PC-3 (cell line): ENCODE measurements at regions not wholly inside any gene's neighbourhood (a gene's known extent, or its start where the extent isn't known, plus 50 kb on each side); places are given as distances from the start of the nearest gene placed in this dataset.

Experiments used
- ATAC-seq: fragments of 200-7000 bp; cut with Tn5 transposase; 2 replicates; pipeline ENCODE4 v1.9.1; 2020; ENCODE audit warnings: mild to moderate bottlenecking, moderate library complexity
- BruUV-seq: library from RNA; stranded (reverse); fragments of 400-500 nt; replicated peaks from 2 replicates; lab custom pipeline; 2021; lab: Mats Ljungman, UMichigan
- CTCF ChIA-PET: fragments of 300-600 bp; sonication (Branson Sonifier 250); formaldehyde crosslinking; loops from one replicate; lab custom pipeline; 2022; ENCODE audit warnings: antibody characterized with exemption; lab: Charles Lee
- POLR2A ChIA-PET: fragments of 300-600 bp; sonication (Branson Sonifier 250); formaldehyde crosslinking; loops from one replicate; lab custom pipeline; 2022; ENCODE audit warnings: antibody characterized with exemption; ENCODE audit not compliant: unreplicated experiment; lab: Charles Lee
- DNase-seq: peaks from one replicate; pipeline ENCODE4 v3.0.0-alpha.2; 2015
- H2AFZ ChIP-seq: fragments of 300-600 bp; sonication (generic); 2 replicates; pipeline ENCODE4 v1.6.0; 2016; ENCODE audit warnings: antibody characterized with exemption, low read length
- H3F3A ChIP-seq: fragments of 300-600 bp; sonication (generic); one replicate; pipeline ENCODE4 v1.6.0; 2017; ENCODE audit warnings: antibody characterized with exemption, low read length, control low read depth, mild to moderate bottlenecking; ENCODE audit not compliant: unreplicated experiment
- H3K27ac ChIP-seq: fragments of 300-600 bp; sonication (generic); 2 replicates; pipeline ENCODE4 v1.5.1; 2016; ENCODE audit warnings: mild to moderate bottlenecking, low read length
- H3K27me3 ChIP-seq: fragments of 300-600 bp; sonication (generic); 2 replicates; pipeline ENCODE4 v1.6.1; 2016; ENCODE audit warnings: low read length, mixed read lengths
- H3K36me3 ChIP-seq: fragments of 300-600 bp; sonication (generic); 2 replicates; pipeline ENCODE4 v1.6.1; 2016; ENCODE audit warnings: low read depth, mixed run types, low read length, mixed read lengths
- H3K4me1 ChIP-seq: fragments of 300-600 bp; sonication (generic); 2 replicates; pipeline ENCODE4 v1.5.1; 2016; ENCODE audit warnings: low read length; ENCODE audit not compliant: insufficient read depth
- H3K4me2 ChIP-seq: fragments of 300-600 bp; sonication (generic); 2 replicates; pipeline ENCODE4 v1.6.0; 2016; ENCODE audit warnings: low read length
- H3K4me3 ChIP-seq: fragments of 300-600 bp; sonication (generic); 2 replicates; pipeline ENCODE4 v1.5.1; 2016; ENCODE audit warnings: mild to moderate bottlenecking, low read length, mixed read lengths
- H3K79me2 ChIP-seq: fragments of 300-600 bp; sonication (generic); 2 replicates; pipeline ENCODE4 v1.6.1; 2017; ENCODE audit warnings: low read length, mixed read lengths
- H3K9ac ChIP-seq: fragments of 300-600 bp; sonication (generic); 2 replicates; pipeline ENCODE4 v1.6.0; 2016; ENCODE audit warnings: mild to moderate bottlenecking, low read length
- H3K9me2 ChIP-seq: fragments of 300-600 bp; sonication (generic); replicated peaks from 2 replicates; pipeline ENCODE4 v1.6.1; 2016; ENCODE audit warnings: mixed run types, low read length, mixed read lengths
- H3K9me3 ChIP-seq: fragments of 300-600 bp; sonication (generic); 2 replicates; pipeline ENCODE4 v1.6.1; 2016; ENCODE audit warnings: low read length, mixed read lengths
- H4K20me1 ChIP-seq: fragments of 300-600 bp; sonication (generic); 2 replicates; pipeline ENCODE4 v1.6.1; 2016; ENCODE audit warnings: low read length, mixed read lengths
- CTCF ChIP-seq: fragments of 300-600 bp; sonication (generic); conservative IDR thresholded peaks from 2 replicates; pipeline ENCODE4 v1.5.1; 2017; ENCODE audit warnings: antibody characterized with exemption, low read depth, mild to moderate bottlenecking, low read length
- EZH2 ChIP-seq: fragments of 300-600 bp; sonication (generic); IDR thresholded peaks from one replicate; pipeline ENCODE4 v1.6.1; 2017; ENCODE audit warnings: antibody characterized with exemption, mild to moderate bottlenecking, low read length; ENCODE audit not compliant: unreplicated experiment
- EZH2phosphoT487 ChIP-seq: fragments of 300-600 bp; sonication (generic); IDR thresholded peaks from 2 replicates; pipeline ENCODE4 v1.6.1; 2018; ENCODE audit warnings: mild to moderate bottlenecking, antibody characterized with exemption, low read length, borderline replicate concordance
- intact Hi-C: fragments of 100-400 bp; cut with micrococcal nuclease; formaldehyde crosslinking; loops from 2 replicates; pipeline ENCODE4 v1.9.0; 2023

GRCh38 chr6:87763901-87764300 is 61.9 kb upstream of the AKIRIN2 start:
- Histone ChIP-seq H3K9ac (no peak overlapping the region), H3K9me2 (no peaks in the 10 kb centered on the region), H4K20me1 (no peaks in the 10 kb centered on the region), H3K79me2 (no peaks in the 10 kb centered on the region), H2AFZ (no peak overlapping the region), H3K27ac (no peak overlapping the region), H3K36me3 (no peaks in the 10 kb centered on the region), H3K4me2 (no peak overlapping the region), H3F3A (no peaks in the 10 kb centered on the region), H3K27me3 (no peaks in the 10 kb centered on the region), H3K4me1 (no peaks in the 10 kb centered on the region), H3K4me3 (no peak overlapping the region), H3K9me3 (no peaks in the 10 kb centered on the region)
- ChIA-PET POLR2A (no interaction called here), CTCF (no interaction called here)
- DNase-seq, result no peak
- intact Hi-C loops, result no loop called here
- no peak for ATAC-seq
- TF ChIP-seq EZH2, result no peak
- no peak for TF ChIP-seq EZH2phosphoT487
- no peak for TF ChIP-seq CTCF
- no TSS peak for BruUV-seq

- BruUV-seq, result no TSS peak
- Histone ChIP-seq H3K9me2 (no peaks in the 10 kb centered on the region), H3K36me3 (no peaks in the 10 kb centered on the region), H3K27ac (no peak overlapping the region), H3K4me1 (no peaks in the 10 kb centered on the region), H2AFZ (no peak overlapping the region), H4K20me1 (no peaks in the 10 kb centered on the region), H3K9ac (no peak overlapping the region), H3K27me3 (no peaks in the 10 kb centered on the region), H3K79me2 (no peaks in the 10 kb centered on the region), H3K9me3 (no peaks in the 10 kb centered on the region), H3K4me2 (no peak overlapping the region), H3F3A (no peaks in the 10 kb centered on the region), H3K4me3 (no peak overlapping the region)
- POLR2A ChIA-PET, result no interaction called here
- intact Hi-C loops, result no loop called here
- TF ChIP-seq EZH2, result no peak
- no peak for TF ChIP-seq CTCF
- no peak for TF ChIP-seq EZH2phosphoT487
- CTCF ChIA-PET, result no interaction called here
- no peak for DNase-seq
- ATAC-seq, result no peak
Measured at GRCh38 chr6:87763276-87763675, 61.2 kb upstream of the AKIRIN2 start.

- DNase-seq (no peak), ATAC-seq (no peak)
- ChIA-PET CTCF (no interaction called here), POLR2A (no interaction called here)
- H3F3A ChIP-seq, result no peaks in the 10 kb centered on the region
- H3K27ac ChIP-seq, result no peak overlapping the region
- no peaks in the 10 kb centered on the region for H3K36me3 ChIP-seq
- no TSS peak for BruUV-seq
- no peak overlapping the region for H3K9ac ChIP-seq
- H4K20me1 ChIP-seq, result no peaks in the 10 kb centered on the region
- H3K4me2 ChIP-seq, result no peak overlapping the region
- H2AFZ ChIP-seq, result no peak overlapping the region
- H3K4me3 ChIP-seq, result no peak overlapping the region
- H3K4me1 ChIP-seq, result no peaks in the 10 kb centered on the region
- no peak for TF ChIP-seq CTCF
- TF ChIP-seq EZH2, result no peak
- TF ChIP-seq EZH2phosphoT487, result no peak
- no peaks in the 10 kb centered on the region for H3K9me2 ChIP-seq
- H3K79me2 ChIP-seq, result no peaks in the 10 kb centered on the region
- intact Hi-C loops, result no loop called here
- H3K9me3 ChIP-seq, result no peaks in the 10 kb centered on the region
- H3K27me3 ChIP-seq, result no peaks in the 10 kb centered on the region
Measured at GRCh38 chr6:87762116-87762515, 60.1 kb upstream of the AKIRIN2 start.
